Stimulated activated CD4-positive, alpha-beta T cell treated with anti-CD3 and anti-CD28 coated beads, Interleukin-2, amount 100 ng/mL, for 24 hours (primary cell): ENCODE measurements at regions not wholly inside any gene's neighbourhood (a gene's known extent, or its start where the extent isn't known, plus 50 kb on each side); places are given as distances from the start of the nearest gene placed in this dataset.

Experiments
- DNase-seq, 2 donors: peaks; one replicate each; pipeline ENCODE4 v3.0.0-alpha.2; 2020

DNA sequence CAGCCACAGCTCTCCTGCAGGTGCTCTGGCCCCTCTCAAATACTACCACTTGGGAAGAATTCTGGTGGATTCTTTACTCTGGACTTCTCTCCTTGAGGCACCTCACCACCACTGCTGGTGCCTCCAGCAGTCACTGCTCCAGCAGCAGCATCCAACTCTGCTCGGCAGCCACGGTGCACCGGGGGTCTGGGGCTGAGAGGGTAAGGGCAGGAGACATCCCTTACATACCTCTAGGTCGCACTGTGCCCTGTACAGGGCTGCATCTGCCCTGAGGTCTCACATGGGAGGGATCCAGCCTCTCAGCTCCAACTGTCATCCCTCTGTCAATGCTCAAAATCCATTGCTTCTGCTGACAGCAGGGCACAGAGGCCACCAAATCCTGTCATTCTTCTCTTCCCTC lies 588.2 kb downstream of the CDK5RAP2 start:
- DNase-seq, result no peak

DNA sequence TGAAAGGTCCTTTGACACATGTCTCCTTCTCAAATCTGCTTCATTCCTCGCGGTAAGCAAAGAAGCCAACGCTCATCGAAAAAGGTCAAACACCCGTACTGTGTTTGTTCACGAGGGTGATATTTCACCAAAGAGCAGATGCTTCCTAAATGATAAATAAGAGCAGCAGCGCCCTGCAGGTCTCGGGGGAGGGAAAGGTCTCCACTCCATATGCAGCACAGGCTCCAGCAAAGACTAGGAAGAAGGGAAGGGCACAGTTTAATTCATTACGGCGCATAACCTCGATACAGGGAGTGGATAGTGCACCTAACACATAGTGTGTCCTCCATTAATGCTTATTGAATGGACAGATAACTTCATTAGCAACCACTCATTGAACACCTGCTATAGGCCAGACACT lies 593.3 kb downstream of the CDK5RAP2 start:
- no peak for DNase-seq

DNA sequence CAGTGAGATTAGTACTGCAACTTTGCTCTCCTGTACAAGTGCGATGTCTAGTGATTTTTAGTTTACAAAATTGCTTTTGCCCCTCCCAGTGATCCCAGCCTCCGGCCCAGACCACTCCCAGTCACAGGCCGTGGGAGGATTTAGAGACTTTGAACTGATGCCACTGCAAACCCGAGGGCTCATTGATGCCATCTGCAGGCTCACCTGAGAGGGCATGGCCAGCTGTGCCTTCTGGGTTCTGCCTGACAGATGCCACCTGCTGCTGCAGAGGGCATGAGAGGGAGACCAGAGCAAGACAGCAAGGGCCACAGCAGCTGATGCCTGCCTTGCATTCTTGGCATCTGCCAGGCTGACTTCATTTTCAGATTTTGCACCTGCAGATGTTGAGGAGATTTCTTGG lies 593.8 kb downstream of the CDK5RAP2 start:
- no peak for DNase-seq

DNA sequence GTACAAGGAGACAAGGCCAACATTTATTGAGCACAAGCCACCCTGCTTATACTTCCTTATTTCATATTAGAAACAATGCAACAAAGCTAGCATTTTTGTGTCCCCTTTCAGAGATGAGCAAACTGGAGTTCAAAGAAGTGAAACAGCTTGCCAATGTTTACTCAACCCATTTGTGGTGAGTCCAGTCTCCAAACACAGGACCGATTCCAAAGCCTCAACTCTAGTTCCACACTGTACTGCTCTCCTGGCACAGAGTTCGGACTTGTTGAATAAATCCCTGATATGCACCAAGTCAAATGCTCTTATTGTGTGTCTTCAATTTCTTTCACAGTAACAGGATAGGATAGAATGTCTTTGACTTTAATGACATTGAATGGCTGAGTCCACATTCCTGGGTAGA lies 604.8 kb upstream of the BRINP1 start:
- no peak for DNase-seq

DNA sequence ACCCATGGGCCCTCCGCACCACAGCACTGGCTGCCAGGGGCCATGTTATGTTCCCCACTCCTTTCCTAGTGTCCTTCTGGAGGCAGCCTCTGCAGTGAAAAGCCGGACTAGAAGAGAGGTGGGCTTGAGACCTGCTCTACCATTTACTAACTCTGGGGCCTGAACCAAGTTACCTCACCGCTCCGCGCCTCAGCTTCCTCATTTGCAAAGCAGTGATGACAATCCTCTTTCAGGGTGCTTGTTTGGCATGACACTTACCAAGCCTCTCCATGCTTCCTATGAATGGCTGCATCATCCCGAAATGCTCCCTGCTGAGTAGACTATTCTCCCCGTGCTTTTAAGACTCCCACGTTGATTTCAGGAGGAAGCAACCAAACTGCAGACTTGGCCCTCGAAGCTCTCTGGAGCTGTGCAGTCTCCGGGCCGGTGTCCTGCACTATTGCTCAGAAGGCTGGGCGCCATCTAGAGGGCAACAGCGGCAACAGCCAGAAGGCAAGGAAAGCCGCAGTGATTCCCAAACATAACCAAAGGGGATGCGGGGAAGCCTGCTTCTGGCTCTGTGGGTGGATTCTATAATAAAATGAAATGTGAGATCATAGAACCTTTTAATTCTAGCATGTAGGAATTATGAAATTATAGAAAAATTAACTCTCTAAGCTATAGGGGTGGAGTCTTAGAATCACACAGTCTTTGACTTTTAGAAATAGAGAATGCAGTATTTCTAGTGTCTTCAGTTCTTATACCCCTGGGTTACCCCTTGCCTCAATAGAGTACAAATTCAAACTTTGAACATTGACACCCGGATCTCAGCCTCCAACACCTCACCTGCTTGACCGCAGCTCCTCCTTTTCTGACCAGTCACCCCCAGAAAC lies 599.8 kb upstream of the BRINP1 start:
- peak; percentile 38 to 64 for DNase-seq

DNA sequence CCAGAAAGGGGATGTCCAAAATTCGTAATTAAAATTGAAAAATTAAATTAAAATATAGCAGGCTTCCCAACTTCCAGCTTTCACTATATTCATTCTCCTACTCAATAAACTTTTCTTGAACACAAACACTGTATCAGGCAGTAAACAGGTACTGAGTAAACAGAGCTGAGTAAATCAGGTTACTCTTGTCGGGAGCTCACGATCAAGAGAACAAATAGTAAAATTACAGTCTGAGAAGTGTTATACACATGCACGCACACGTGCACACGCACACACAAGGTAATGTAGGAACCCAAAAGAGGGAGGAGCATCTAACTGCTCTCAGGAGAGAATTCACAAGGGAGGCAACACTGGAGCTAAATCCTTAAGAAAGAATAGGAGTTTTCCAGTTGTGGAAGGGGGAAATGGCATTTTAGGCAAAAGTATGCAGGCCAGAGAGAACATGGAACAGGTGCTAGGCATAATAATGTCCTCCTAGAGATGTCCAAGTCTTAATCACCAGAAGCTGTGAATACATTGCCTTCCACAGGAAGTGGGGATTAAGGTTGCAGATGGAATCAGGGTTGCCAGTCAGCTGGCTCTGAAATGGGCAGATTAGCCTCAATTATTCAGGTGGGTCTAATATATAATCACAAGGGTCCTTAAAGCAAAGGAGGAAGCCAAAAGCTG lies 598.8 kb upstream of the BRINP1 start:
- no peak for DNase-seq

DNA sequence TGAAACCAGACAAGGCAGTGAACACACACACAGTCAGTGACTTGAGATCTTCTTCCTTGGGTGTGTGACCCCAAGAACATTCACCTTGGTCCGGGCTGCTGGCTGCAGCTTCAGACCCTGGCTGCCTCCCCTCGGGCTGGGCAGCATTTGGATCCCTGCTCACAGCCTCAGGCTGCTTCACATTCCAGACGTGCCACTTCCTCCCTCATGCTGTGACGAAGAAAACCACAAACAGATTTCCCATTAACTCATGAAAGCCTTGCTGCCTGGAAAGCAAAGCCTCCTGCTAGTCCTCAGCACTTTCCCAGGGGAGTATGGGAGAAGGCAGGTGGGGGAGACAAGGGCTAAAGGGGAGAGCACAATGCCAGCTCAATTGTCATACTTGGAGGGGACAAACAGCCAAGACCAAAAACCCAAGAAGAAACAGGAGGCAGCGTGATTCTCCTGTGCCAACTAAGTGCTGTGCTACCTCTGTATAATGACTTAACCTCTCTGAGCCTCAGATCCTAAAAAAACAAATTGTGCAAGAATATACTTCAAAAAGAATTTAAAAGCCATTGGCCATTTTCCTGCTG lies 594.6 kb upstream of the BRINP1 start:
- DNase-seq, result no peak

DNA sequence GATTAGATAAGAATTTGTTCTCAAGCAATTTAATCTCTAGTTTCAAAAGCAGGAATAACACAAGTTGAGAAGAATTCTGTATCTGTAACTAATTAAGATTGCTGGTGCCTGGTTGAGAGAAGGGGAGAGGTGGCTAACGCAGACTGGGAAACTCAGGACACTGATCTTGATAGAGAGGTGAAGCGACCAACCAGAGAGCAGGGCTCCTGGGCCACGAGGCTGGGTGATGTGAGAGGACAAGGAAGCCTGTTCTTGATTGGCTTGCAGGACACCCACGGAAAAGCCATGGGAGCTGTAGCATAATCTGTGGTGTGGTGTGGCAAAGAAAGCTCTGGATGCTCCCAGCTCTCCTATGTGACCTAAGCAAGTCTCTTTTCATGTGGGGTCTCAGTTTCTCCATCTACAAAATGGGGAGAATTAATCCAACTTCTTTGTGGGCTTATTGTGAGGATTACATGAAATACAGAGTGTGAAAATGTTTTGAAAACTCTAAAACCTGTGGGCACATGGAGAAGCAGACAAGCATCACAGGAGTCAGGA lies 594.1 kb upstream of the BRINP1 start:
- DNase-seq, result no peak

DNA sequence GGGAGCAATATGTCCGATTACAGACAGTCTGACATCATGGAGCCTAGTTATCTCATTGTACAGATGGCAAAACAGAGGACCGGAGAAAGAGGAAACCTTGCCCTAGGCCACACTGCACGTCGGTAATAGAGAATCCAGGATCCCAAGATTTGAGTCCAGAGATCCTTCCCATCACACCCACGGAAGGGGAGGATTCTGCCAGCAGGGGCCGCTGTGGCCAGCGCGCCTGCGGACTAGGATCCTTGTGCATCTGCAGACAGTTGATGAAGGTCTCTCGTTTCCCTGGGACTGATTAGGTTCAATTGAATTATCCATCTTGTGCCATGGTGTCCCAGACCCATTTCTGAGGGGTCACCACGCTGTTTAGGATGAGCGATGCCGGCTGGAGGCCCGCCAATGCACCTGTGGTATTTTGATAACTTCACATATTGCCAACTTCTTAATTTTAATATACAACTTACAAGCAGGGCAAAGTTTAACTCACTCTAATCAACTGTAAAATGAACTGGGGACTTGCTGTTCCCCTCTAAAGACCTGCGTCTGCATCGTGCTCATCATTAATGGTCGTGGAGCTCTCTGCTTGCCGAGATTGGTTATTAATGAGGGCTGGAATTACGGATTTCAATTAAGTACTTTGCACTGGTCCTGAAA lies 592.7 kb upstream of the BRINP1 start:
- peak in 1 of 2 donors; percentile 22 for DNase-seq

DNA sequence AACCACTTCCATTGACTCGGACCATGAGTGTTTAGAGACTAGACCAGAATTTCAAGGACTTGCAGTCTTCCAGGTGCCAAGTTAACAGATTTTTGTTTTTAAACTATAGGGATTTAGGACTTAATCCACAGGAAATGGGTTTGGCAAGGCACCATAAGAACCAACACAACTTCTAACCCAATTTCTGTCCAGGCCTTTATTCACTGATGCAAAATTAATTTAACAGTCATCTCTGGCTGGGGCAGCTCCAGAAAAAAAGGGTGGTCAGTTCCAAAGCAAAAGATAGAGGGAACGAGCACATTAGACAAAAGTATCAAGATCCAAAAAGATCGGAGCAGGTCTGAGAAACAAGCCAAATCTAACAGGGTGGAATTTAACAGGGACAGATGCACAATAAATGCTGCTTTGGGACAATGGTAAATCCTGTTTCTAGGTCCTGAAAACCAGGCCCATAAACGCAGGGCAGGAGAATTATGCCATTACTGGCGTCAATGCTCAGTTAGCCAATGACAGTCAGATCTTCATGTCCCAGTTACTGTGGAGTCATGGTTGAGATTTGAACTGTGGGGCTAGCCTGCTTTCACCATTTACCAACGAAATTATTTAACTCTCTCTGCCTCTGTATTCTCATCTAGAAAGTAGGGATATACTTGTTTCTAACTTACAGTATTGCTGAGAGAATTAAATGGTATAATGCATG lies 590.8 kb upstream of the BRINP1 start:
- DNase-seq, result no peak

DNA sequence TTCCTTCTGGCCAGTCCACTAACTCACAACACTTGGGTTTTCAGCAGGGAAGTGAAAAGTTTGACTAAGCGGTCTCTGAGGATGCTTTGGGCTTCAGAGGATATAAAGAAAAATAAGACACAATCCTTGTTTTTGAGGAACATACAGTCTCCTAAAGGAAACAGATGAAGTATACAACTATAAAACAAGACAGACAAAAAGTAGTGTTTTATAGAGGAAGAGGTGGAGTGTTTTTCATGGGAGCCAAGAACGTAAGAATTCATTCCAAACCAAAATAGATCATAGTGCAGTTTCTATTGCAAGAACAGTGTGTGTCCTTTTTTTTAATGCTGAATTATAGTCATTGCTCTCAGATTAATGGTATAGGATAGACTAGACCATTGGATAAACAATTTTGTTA lies 586.9 kb upstream of the BRINP1 start:
- no peak for DNase-seq

DNA sequence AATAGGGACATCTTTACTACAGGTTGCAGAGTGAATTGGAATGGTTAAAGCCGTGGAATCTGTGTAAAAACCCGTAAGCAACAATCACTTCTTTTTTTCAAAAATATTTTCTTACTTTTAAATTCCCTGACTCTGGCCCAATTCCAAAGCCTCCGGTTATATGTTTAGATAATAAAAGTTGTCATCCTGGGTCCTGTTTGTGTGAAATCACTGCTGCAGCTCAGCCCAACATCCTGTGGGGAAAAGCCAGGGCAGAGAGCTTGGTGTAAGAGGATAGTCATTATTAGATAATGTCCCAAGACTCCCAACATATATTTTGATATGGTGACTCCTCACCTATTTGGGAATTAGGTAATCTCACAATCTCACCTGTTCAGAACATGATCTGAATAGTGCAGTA lies 586.0 kb upstream of the BRINP1 start:
- no peak for DNase-seq

DNA sequence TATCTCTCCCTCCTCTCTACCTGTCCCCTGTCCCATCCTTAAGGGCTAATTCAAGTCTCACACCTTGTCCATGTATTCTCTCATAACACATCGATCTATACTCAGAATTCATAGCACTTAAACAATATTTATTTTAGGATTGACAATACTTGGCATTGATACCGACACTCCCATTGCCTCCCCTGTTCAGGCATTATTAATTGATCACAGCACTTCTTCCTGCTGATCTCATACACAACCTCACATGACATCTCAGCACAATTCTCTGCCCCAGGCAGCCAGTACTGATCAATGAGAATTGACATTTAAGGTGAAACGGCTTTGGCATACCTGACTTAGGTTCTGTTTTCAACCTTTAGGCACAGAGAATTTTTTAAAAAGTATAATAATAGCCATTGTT lies 582.4 kb upstream of the BRINP1 start:
- no peak for DNase-seq

DNA sequence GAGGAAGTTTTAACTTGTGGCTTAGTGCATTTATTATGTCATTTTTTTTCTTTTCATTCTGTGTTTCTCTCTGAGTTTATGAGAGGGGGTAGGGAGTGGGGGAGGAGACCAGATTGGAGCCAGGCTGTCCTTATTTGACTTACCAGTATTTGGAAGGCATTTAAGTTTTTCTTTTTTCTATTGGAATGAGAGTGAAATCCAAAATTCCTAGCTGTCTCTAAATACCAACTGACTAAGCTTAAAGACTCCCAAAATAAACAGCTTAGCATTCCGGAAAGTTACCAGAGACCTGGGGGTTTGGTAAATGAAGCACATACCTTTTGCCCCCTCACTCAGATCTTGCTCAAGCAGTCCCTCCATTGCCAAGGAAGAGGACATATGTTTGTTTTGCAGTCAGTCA lies 581.9 kb upstream of the BRINP1 start:
- DNase-seq, result no peak

DNA sequence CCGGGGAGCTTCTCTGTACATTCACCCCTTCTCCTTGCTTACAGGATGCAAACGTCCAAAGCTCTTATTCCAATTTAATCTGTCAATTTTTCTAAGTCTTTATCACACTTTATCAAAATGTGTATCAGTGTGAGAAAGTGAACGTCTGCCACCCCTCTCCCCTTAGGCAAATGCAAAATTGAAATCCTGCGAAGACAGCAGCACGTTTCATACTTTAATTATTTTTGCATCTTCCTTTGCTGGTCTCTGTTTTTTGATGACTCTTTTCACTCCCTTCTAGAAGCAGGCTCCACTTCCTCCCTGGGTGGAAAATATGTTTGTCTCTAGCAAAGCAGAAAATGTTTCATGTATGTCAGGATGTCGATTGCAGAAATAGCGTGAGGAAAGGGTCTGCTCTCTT lies 576.5 kb upstream of the BRINP1 start:
- DNase-seq, result no peak

DNA sequence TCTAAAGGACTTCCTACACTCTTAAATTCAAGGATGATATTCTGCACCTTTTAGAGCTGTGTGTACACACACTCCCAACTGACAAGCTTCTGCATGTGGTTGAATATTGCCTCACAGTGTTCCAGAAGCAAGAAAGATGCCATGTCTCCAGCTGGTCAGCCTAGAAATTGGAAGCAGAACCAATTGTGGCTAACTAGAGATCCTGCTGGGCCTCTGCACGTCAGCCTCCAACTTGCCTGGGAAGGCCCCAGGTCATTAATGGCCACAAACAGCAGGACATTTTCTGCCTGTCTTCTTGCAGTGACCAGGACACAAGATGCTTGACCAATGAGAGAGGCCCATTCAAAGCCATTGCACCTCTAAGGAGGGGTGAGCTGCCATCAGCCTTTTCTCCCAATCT lies 571.9 kb upstream of the BRINP1 start:
- no peak for DNase-seq

DNA sequence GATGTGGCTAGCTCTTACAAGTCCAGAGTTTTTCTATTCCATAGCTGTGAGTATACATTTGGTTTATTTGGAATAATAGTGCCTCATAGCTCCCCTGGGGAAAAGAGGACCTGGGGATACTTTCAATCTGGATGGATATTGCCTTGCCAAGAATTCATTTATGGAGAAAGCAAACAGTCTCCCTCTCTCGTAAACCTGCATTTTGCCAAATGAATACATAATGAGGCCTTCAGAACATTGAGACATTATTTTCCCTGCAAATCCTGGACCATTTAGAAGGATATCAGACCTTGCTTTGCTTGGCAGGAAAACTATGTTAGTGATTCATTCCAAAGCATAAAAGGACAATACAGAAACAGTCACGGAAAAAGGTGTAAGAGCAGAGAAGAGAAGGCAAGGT lies 569.6 kb upstream of the BRINP1 start:
- DNase-seq, result no peak

DNA sequence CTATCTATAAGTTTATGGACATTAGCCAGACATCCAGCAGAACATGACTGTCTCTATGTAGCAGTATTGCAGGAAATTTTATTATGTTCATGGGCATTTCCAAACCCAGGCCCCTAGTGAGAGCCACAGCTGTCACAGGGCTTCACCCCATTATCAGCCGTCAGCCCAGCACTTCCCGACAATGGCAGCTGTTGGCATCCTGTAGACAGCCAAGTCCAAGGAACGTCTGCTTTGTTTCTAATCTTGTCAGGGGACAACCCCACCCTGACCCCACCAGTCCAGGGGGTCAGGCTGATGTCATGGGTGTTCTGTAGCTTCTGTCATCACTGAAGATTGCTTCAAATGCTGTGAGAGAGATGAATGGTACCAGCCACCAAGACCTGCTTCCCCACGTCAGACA lies 565.3 kb upstream of the BRINP1 start:
- no peak for DNase-seq

DNA sequence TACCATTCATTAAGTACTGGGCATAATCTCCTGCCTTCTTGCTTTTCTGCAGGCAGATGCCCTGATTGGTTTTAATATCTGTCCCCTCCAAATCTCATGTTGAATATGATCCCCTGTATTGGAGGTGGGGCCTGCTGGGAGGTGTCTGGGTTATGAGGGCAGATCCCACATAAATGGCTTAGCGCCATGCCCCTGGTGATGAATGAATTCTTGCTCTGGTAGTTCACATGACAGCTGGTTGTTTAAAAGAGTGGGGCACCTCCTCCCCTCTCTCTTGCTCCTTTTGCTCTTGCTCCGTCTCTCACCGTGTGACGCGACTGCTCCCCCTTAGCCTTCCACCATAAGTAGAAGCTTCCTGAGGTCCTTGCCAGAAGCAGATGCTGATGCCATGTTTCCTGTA lies 564.0 kb upstream of the BRINP1 start:
- DNase-seq, result no peak

DNA sequence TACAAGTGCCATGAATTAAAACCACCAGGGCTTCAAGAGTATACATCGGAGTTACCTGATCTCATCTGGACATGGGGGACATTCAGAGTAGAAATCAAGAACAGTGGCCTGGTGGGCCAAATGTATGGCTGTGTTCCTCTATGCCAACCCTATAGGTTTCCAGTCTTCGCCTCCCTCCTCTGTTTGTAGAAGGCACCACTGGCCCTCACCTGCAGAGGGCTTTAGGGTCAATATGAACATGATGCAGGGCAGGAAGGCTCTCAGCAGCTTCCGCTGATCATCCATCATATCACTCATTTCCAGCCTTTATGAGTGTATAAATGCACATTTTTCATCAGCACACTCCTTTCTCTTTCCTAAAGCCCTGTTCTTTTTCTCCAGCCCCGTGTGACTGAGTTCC lies 555.5 kb upstream of the BRINP1 start:
- DNase-seq, result no peak

DNA sequence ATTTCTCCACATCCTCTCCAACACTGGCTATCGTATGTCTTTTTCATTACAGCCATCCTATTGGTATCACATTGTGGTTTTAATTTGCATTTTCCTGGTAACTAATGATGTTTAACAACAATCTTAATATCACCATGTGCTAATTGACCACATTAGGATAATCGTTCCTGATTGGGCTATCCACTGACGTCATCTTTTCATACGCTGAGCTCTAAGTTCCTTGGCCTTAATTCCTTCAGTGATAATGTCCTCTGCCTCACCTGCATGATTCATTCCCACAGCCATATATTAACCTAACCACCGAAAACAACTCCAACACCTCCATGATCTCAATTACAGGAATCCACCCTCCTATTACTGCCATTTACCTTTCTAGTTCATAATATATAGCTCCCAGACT lies 547.9 kb upstream of the BRINP1 start:
- DNase-seq, result no peak

DNA sequence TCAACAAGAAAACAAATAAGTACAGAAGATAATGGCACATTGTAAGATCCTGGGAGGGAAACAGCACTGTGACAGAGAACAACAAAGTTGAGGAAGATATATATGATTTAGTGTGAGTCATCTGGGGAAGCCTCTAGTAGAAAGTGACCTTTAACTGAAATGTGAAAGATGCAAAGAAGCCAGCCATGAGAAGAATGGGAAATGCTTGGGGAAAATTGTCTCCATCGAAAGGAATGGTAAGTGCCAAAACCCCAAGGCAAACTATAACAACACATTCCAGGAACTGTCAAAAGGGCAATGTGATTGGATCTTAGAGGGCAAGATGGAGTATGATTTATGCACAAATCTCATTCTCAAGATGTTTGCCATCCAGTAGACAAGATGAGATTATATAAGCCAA lies 537.8 kb upstream of the BRINP1 start:
- no peak for DNase-seq

DNA sequence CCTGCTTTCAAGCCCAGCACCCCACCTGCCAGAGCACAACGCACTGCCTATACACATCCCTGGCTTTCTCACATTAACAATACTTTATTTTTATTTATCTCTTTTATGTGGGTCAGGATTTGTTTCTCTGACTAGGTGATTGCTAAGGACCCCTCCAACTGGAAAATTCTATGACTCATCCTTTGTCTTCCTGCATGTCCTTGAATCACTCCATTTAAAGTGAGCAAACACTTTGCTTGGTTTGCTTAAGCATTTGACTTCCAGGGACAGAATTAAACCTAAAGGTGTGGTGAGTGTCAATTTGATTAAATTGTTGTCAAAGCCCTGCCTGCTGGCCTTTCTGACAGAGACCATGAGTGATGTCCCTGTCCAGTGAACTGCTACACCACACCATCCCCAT lies 536.5 kb upstream of the BRINP1 start:
- no peak for DNase-seq
